ENCODE measurements at regions not wholly inside any gene's neighbourhood (a gene's known extent, or its start where the extent isn't known, plus 50 kb on each side); places are given as distances from the start of the nearest gene placed in this dataset.

DNA sequence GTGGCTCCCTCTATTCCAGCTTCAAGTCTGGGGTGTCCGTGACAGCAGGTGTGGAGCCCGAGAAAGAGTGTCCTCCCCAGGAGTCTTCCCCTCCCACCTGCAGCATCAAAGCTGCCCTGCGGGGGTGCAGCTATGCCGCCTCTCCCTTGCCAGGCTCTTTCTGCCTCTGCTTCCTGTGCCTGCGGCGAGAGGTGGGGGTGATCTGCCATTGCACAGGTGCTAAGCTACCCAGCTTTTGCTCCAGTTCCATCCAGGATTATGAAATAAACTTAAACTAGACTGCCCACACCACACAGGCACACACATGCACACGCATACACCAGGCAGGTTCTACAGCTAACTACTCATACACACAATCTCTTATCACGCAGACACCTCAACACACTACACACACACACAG lies 104.7 kb upstream of the CLDN10 start:
- no peaks in the 10 kb centered on the region for H3K9me3 ChIP-seq (ENCODE audit: control insufficient read depth, low read depth, low read length)
- H3K4me3 Mint-ChIP-seq: no peak overlapping the region
- no peak overlapping the region for H2BK15ac ChIP-seq (ENCODE audit: low read depth, low read length)
- no peak overlapping the region for H4K5ac ChIP-seq (ENCODE audit: insufficient read length, low read depth, low read length)
- H4K20me1 ChIP-seq (ENCODE audit: control insufficient read depth, insufficient read depth, insufficient read length): no peaks in the 10 kb centered on the region
- no CpG with 5 or more reads among the region's 8 CpGs for WGBS (ENCODE audit: extremely low coverage, insufficient read length, low lambda C conversion rate)
- no peaks in the 10 kb centered on the region for H3K23me2 ChIP-seq (ENCODE audit: insufficient read length, low read depth, low read length, poor library complexity, severe bottlenecking)
- peaks cover 20% of the 10 kb centered on the region in 2 experiments for H3K4me1 Mint-ChIP-seq
- H2AK5ac ChIP-seq (ENCODE audit: insufficient read length, low read length): no peak overlapping the region
- H3K27ac Mint-ChIP-seq: no peak overlapping the region
- no peaks in the 10 kb centered on the region for H3K9me3 Mint-ChIP-seq
- H2AFZ ChIP-seq (ENCODE audit: low read length): no peak overlapping the region
- TF ChIP-seq, protein P1, sequence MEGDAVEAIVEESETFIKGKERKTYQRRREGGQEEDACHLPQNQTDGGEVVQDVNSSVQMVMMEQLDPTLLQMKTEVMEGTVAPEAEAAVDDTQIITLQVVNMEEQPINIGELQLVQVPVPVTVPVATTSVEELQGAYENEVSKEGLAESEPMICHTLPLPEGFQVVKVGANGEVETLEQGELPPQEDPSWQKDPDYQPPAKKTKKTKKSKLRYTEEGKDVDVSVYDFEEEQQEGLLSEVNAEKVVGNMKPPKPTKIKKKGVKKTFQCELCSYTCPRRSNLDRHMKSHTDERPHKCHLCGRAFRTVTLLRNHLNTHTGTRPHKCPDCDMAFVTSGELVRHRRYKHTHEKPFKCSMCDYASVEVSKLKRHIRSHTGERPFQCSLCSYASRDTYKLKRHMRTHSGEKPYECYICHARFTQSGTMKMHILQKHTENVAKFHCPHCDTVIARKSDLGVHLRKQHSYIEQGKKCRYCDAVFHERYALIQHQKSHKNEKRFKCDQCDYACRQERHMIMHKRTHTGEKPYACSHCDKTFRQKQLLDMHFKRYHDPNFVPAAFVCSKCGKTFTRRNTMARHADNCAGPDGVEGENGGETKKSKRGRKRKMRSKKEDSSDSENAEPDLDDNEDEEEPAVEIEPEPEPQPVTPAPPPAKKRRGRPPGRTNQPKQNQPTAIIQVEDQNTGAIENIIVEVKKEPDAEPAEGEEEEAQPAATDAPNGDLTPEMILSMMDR (conservative IDR thresholded peaks at IDR 0.05): no peak
- no peak overlapping the region for H3K9ac ChIP-seq (ENCODE audit: extremely low read depth, insufficient read length, low read length)
- no peak overlapping the region for H3K14ac ChIP-seq (ENCODE audit: insufficient read depth, low read length)
- no peak overlapping the region for H2BK5ac ChIP-seq (ENCODE audit: insufficient read length, low read length)
- no peak overlapping the region for H3K56ac ChIP-seq (ENCODE audit: insufficient read length, low read depth, low read length)
- no peak overlapping the region for H3K4me2 ChIP-seq (ENCODE audit: insufficient read depth, insufficient read length, low read length)
- H2BK20ac ChIP-seq (ENCODE audit: low read depth, low read length, poor library complexity, severe bottlenecking): no peak overlapping the region
- H3K36me3 Mint-ChIP-seq (ENCODE audit: insufficient read depth in 1 of 3, low read depth in 3 of 3): no peaks in the 10 kb centered on the region
- peak; percentile 37 for DNase-seq
- H4K8ac ChIP-seq (replicated peaks; ENCODE audit: insufficient read length, low read depth, low read length): no peak overlapping the region
- H3K4me1 ChIP-seq (ENCODE audit: insufficient read depth, low read length): no peaks in the 10 kb centered on the region
- no peaks in the 10 kb centered on the region for H3K79me2 ChIP-seq (ENCODE audit: insufficient read depth, low read length)
- H3K4ac ChIP-seq (ENCODE audit: low read depth, low read length): no peak overlapping the region
- no peak overlapping the region for H2BK120ac ChIP-seq (ENCODE audit: low read depth, low read length, poor library complexity, severe bottlenecking)
- no peak overlapping the region for H3K27ac ChIP-seq (ENCODE audit: insufficient read length, low read depth, low read length)
- H3K18ac ChIP-seq (ENCODE audit: insufficient read length, low read depth, low read length): no peak overlapping the region
- H3K79me1 ChIP-seq (ENCODE audit: insufficient read depth, low read depth, low read length, poor library complexity, severe bottlenecking): no peaks in the 10 kb centered on the region
- H3T11ph ChIP-seq (ENCODE audit: low read length): no peak overlapping the region
- H3K27me3 ChIP-seq (ENCODE audit: insufficient read depth, low read length): no peaks in the 10 kb centered on the region
- H3K27me3 Mint-ChIP-seq (ENCODE audit: low read depth): no peaks in the 10 kb centered on the region; the same call in 1 of the 2 replicates
- H2BK12ac ChIP-seq (ENCODE audit: insufficient read length, low read depth, low read length): no peak overlapping the region
- no peak overlapping the region for H3K23ac ChIP-seq (ENCODE audit: insufficient read length, low read depth, low read length)
- no peak overlapping the region for H4K91ac ChIP-seq (ENCODE audit: insufficient read length, low read depth, low read length)

All from H9 (cell line).